ENCODE measurements at regions not wholly inside any gene's neighbourhood (a gene's known extent, or its start where the extent isn't known, plus 50 kb on each side); places are given as distances from the start of the nearest gene placed in this dataset.

DNA sequence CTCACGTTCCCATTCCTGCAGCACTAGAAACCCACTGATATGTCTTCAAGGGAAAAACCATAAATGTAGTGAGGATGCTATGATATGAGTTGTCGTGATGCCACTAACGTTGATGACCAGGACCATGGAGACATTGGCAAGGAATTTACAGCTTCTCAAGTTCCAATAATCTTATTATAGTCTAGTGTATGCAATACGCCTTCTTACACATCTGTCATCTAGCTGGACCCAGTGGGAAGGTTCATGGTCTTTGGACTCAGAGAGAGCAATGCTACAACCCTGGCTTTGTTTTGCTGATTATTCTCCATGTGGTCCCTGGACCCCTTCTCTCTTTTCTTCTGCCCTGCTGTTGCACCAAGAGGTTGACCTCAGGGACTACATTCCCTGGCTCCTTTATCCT, 76.0 kb upstream of the BMP2 start:
- Histone ChIP-seq H3K36me3 (no peaks in the 10 kb centered on the region), H3K27ac (no peak overlapping the region), H3K4me3 (no peak overlapping the region), H3K4me1 (no peaks in the 10 kb centered on the region), H3K9me3 (no peaks in the 10 kb centered on the region), H3K27me3 (no peaks in the 10 kb centered on the region)
- TF ChIP-seq, protein P1, sequence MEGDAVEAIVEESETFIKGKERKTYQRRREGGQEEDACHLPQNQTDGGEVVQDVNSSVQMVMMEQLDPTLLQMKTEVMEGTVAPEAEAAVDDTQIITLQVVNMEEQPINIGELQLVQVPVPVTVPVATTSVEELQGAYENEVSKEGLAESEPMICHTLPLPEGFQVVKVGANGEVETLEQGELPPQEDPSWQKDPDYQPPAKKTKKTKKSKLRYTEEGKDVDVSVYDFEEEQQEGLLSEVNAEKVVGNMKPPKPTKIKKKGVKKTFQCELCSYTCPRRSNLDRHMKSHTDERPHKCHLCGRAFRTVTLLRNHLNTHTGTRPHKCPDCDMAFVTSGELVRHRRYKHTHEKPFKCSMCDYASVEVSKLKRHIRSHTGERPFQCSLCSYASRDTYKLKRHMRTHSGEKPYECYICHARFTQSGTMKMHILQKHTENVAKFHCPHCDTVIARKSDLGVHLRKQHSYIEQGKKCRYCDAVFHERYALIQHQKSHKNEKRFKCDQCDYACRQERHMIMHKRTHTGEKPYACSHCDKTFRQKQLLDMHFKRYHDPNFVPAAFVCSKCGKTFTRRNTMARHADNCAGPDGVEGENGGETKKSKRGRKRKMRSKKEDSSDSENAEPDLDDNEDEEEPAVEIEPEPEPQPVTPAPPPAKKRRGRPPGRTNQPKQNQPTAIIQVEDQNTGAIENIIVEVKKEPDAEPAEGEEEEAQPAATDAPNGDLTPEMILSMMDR (IDR thresholded peaks at IDR 0.05): no peak
- intact Hi-C loops (cut with DNase I): no loop called here
- no peak for DNase-seq (ENCODE audit: low spot score in 2 of 2)

DNA sequence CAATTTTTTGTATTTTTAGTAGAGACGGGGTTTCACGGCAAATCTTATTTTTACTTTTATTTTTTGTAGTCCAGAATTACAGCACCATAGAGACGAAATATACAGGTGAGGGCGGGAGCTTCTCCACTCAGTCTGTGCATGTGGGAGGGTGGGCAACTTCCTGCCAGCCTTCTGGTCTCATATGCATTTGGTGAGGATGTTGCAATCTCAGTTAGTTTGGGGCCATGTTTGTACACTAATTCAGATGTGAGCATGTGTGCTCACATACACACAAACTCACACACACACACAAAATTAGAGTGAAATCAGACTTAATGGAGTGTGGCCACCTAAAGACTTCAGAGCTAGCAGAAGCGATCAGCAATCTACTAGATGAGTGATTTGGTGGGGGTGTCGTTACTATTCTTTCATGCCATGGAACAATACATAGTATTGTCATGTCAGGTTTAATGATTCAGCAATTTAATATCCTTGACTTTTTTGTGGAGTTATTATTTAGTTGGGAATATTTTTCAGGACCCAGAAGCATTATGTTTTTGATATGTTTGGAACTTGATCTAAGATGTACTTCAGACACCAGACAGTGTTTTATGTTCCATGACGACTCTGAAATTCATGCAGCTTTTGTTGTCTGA, 78.0 kb upstream of the BMP2 start:
- TF ChIP-seq, protein P1 (IDR thresholded peaks at IDR 0.05): no peak
- Histone ChIP-seq H3K4me3 (no peak overlapping the region), H3K27ac (no peak overlapping the region), H3K9me3 (no peaks in the 10 kb centered on the region), H3K4me1 (no peaks in the 10 kb centered on the region), H3K36me3 (no peaks in the 10 kb centered on the region), H3K27me3 (no peaks in the 10 kb centered on the region)
- DNase-seq (ENCODE audit: low spot score in 2 of 2): no peak
- intact Hi-C loops (cut with DNase I): no loop called here

DNA sequence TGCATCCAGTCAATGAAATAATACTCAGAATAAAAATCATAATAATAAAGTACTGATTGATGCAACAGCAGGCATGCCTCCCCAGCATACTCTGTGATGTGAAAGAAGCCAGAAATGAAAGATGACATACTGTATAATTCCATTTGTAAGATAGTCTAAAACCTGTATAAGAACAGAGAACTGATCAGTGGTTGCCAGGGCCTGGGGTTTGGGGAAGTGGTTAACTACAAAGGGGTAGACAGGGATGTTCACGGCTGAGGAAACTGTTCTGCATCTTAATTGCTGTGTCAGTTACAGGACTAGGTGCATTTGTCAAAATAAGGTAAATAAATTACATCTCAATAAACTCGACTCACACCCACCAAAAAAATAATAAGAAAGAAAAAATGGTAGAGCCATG, 81.3 kb upstream of the BMP2 start:
- Histone ChIP-seq H3K4me1 (no peaks in the 10 kb centered on the region), H3K36me3 (no peaks in the 10 kb centered on the region), H3K27me3 (no peaks in the 10 kb centered on the region), H3K27ac (no peak overlapping the region), H3K9me3 (no peaks in the 10 kb centered on the region), H3K4me3 (no peak overlapping the region)
- TF ChIP-seq, protein P1 (IDR thresholded peaks at IDR 0.05): no peak
- no peak for DNase-seq (ENCODE audit: low spot score in 2 of 2)
- intact Hi-C loops (cut with DNase I): no loop called here

DNA sequence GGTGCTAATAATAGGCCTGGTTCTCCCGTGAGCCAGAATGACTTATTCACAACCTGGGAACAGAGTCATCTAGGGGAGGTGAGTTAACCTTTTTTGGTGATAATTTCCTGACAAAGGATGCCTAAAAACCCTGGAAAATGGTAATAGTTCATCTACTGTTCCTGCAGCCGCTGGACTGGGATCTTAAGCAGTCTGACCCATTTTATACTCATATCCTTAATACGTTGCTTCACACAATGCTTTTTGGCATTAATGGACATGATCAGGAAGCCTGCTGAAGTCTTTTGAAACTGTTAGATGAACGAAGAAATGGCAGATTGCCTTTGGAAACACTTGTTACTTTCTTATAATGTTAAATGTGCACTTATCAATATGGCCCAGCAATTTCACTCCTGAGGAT, 81.9 kb upstream of the BMP2 start:
- no peaks in the 10 kb centered on the region for H3K4me1 ChIP-seq
- H3K4me3 ChIP-seq: no peak overlapping the region
- no peaks in the 10 kb centered on the region for H3K27me3 ChIP-seq
- H3K9me3 ChIP-seq: no peaks in the 10 kb centered on the region
- no peak for DNase-seq (ENCODE audit: low spot score in 2 of 2)
- H3K36me3 ChIP-seq: no peaks in the 10 kb centered on the region
- TF ChIP-seq, protein P1 (IDR thresholded peaks at IDR 0.05): no peak
- no peak overlapping the region for H3K27ac ChIP-seq
- intact Hi-C loops (cut with DNase I): no loop called here

DNA sequence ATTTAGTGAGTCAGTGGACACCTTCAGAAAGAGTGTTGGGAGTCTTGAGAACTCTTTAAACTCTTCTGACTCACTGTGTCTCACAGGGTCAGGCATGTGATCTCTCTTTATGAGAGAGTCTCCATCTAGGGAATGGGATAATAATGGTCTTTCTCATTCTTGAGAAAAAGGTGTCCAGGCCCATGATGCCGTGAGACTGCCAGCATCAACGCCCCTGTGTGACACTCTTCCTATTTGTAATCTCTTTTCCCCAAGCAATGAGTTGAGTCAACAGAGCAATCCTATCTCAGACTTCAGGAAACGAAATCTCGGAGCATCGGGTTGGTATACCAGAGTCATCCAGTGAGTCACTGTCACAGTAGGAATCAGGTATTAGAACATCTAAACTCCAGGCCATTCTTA, 82.3 kb upstream of the BMP2 start:
- Histone ChIP-seq H3K36me3 (no peaks in the 10 kb centered on the region), H3K9me3 (no peaks in the 10 kb centered on the region), H3K4me3 (no peak overlapping the region), H3K27me3 (no peaks in the 10 kb centered on the region), H3K27ac (no peak overlapping the region), H3K4me1 (no peaks in the 10 kb centered on the region)
- TF ChIP-seq, protein P1 (IDR thresholded peaks at IDR 0.05): no peak
- DNase-seq (ENCODE audit: low spot score in 2 of 2): no peak
- intact Hi-C loops (cut with DNase I): no loop called here
